ENCODE measurements at regions not wholly inside any gene's neighbourhood (a gene's known extent, or its start where the extent isn't known, plus 50 kb on each side); places are given as distances from the start of the nearest gene placed in this dataset.
A peak's percentile ranks its signal among the peaks of the same experiment; 100 is the strongest.

DNA sequence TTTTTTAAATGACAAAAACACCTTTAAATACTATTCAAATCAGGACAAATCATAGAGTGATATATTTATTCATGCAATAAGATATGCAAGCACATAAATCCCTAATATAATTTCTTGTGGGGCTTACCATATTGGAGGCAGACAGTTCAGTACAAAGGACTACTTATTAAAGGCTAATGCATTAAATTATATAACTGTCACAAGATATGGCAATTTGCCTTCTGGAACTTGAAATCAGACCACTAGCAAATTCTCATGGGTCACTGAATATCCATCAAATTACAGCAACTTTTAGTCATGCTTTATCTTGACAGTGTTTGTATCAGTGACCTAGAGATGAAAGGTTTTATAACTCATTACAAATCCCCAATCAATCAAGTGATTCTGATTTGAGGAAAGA is 54.1 kb upstream of the NCAM2 start:
- TF ChIP-seq, protein P1, sequence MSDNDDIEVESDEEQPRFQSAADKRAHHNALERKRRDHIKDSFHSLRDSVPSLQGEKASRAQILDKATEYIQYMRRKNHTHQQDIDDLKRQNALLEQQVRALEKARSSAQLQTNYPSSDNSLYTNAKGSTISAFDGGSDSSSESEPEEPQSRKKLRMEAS (IDR thresholded peaks at IDR 0.05; ENCODE audit: low read depth, low read length) = no peak
- TF ChIP-seq, protein P2, sequence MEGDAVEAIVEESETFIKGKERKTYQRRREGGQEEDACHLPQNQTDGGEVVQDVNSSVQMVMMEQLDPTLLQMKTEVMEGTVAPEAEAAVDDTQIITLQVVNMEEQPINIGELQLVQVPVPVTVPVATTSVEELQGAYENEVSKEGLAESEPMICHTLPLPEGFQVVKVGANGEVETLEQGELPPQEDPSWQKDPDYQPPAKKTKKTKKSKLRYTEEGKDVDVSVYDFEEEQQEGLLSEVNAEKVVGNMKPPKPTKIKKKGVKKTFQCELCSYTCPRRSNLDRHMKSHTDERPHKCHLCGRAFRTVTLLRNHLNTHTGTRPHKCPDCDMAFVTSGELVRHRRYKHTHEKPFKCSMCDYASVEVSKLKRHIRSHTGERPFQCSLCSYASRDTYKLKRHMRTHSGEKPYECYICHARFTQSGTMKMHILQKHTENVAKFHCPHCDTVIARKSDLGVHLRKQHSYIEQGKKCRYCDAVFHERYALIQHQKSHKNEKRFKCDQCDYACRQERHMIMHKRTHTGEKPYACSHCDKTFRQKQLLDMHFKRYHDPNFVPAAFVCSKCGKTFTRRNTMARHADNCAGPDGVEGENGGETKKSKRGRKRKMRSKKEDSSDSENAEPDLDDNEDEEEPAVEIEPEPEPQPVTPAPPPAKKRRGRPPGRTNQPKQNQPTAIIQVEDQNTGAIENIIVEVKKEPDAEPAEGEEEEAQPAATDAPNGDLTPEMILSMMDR (IDR thresholded peaks at IDR 0.05; ENCODE audit: low read depth, low read length) = no peak
- no peak for TF ChIP-seq MYC (IDR thresholded peaks at IDR 0.05; ENCODE audit: low read depth, low read length)
- TF ChIP-seq POLR2A (IDR thresholded peaks at IDR 0.05; ENCODE audit: extremely low read depth, insufficient read length) = no peak
- no peak overlapping the region for H3K4me3 ChIP-seq (ENCODE audit: low read depth, low read length)
- no peak for DNase-seq (ENCODE audit: low read depth)

- no peak overlapping the region for H3K4me3 ChIP-seq (ENCODE audit: low read depth, low read length)
- TF ChIP-seq MYC (IDR thresholded peaks at IDR 0.05; ENCODE audit: low read depth, low read length) (no peak), POLR2A (IDR thresholded peaks at IDR 0.05; ENCODE audit: extremely low read depth, insufficient read length) (no peak)
- TF ChIP-seq, protein P2 (IDR thresholded peaks at IDR 0.05; ENCODE audit: low read depth, low read length) = no peak
- TF ChIP-seq, protein P1 (IDR thresholded peaks at IDR 0.05; ENCODE audit: low read depth, low read length) = no peak
- DNase-seq (ENCODE audit: low read depth) = peak; percentile 11
These were observed 51.5 kb upstream of the NCAM2 start for GRCh38 chr21:20946701-20947100.
